Fibroblast of the conjunctiva (primary cell): ENCODE measurements at regions not wholly inside any gene's neighbourhood (a gene's known extent, or its start where the extent isn't known, plus 50 kb on each side); places are given as distances from the start of the nearest gene placed in this dataset.
A peak's percentile ranks its signal among the peaks of the same experiment; 100 is the strongest.
"Not testable (repeated sequence)": the region's sequence is repeated elsewhere in the genome, so short reads cannot be mapped to it uniquely, and the experiment has no call there.

Experiments used
- DNase-seq: peaks from one replicate; pipeline ENCODE4 v3.0.0-alpha.2; 2010; ENCODE audit warnings: low read depth

DNA sequence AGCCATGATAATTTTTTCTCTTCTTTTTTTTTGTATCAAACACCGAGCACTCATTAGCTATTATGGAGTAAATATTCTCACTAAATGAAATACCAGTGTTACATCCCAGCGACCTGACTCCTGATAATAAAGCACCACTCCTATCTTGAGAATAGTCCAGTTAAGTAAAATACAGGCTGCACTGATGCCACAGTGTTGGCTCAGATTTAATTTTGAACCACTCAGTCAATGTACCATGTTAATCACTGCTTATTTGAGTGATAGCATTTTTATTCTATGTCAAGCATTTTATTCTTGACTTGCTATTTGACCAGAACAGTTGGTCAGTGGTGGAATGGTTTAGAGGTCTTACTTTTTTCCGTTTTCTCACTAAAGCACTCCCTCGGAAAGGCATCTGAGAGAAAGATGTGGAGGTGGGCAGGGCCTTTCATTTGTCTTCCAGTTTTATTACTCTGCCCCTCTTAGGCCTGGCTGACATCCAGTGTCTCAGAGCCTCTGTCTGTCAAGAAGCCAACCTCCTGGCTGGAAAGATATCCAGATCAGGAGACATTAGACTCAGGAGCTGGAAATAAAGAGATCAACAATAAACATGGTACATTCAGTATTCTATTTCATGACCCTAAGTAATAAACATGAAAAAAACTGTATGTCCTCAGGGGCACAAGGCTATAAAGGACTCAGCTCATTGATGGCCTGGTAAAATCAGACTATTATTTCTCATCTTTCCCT, 457.8 kb downstream of the EPM2A start:
- DNase-seq, result no peak

DNA sequence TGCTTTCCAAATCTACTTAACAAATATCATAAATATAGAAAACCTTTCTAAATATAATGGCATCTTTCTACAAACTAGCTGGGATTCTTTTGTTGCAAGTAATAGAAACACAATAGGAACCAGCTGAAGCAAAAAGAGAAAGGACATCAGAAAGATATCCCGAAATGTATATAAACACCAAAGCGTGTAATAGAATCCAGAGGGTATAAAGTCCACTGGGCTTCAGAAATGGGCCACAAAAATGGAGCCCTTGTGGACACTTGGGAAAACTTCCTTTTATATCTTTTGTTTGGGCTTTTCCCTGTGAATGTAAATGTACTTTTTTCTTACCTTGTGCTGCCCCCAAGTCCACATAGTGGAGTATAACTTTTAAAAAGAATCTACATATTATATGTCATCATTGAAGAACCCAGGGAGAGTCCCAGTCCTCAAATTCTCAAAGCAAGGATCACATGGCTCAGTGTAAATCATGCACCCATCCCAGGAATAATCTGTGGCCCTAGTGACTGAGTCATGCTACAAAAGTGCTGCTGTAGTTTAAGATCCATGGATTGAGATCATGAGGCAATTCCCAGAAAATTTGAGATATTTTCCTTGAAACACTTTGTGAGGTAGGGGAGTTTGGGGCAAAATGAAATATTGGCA, 457.0 kb downstream of the EPM2A start:
- DNase-seq, result no peak

DNA sequence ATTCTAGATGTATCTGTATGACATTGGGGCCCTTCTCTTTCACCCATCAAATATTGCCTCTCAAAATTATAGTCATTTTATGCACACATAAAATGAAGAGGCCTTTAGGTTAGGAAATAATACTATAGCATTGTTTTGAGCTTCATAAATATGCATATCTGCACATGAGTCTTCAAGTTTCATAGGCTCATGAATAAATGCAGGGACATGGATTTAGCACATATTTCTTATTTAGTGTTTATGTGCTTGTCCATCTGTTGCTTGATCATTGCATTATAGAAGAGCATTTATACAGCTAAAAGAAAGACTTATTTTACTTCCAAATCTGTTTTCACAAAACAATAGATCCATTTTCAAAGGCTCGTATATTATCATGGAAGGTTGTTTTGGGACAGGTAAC, 455.8 kb downstream of the EPM2A start:
- no peak for DNase-seq

DNA sequence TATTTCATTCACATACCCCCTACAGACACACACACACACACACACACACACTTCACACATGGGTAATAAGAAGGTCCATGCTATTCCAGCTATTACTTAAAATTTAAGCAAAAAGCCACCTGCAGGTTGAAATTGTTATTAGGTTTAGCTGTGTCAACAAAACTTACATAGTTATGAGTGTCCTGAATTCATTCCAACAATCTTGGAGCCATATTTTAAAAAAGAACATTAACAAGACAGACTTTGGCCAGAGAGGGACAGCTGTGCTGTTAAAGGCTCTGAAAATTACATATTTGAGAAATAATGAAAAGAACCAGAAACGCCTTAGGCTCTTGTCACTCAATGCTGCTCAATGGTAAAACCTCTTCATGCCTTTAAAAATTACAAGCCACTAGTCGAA, 455.3 kb downstream of the EPM2A start:
- no peak for DNase-seq

DNA sequence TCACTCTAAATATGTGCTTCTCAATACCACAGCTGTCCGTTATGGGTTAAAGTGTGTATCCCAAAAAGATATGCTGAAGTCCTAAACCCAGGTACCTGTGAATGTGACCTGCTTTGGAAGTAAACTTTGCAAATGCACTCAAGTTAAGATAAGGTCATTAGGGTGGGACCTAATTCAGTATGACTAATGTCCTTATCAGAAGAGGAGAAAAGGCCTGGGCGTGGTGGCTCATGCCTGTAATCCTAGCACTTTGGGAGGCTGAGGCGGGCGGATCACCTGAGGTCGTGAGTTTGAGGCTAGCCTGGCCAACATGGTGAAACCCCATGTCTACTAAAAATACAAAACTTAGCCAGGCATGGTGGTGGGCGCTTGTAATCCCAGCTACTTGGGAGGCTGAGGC, 452.1 kb downstream of the EPM2A start:
- DNase-seq, result not testable (repeated sequence)

DNA sequence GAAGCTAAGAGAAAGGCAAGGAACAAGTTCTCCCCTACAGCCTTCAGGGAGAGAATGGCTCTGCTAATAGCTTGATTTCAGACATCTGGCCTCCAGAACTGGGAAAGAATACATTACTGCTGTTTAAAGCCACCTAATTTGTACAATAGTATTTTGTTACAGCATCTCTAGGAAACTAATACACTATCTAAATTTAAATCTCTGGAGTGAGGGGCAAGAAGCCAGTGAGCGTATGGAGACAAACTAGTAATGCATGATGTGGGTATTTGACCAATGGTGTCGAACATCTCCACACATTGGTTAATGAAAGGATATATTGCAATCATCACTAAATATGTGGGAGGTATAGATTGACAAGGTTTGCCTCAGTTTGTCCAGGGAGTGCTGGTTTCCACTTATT, 451.5 kb downstream of the EPM2A start:
- DNase-seq, result no peak

DNA sequence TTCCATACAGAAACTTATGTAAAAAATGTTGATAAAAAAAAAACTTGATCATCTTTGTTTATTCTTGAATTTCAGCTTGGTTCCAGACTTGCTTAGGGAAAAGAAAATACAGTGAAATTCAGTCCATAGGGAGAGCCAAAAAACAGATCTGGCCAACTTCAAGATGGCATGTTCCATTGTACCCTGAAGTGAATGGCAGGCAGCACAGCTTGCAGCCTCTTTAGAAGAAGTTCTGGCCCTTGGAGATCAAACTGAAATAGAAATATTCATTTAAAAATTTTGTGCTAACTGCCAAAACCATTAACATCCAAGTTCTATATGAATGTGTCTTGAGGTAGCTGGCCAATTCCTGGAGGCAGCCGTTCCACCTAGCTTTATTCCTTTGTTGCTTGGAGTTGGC, 448.4 kb downstream of the EPM2A start:
- DNase-seq, result no peak

DNA sequence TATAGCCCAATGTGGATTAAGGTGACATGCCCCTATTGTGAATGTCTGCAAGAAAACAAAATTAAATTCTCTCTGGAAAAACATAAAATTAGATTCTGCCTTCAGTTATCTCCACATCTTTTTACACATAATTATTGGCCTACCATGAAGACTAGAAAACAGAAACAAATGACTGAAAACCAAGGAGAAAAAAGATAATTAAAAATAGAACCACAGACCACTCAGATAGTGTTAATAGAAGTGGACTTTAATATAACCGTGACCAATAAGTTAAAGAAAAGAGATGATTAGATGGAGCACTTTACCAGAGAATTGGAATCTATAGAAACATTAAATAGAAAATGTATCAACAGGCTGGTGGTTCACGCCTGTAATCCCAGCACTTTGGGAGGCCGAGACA, 445.7 kb downstream of the EPM2A start:
- DNase-seq, result no peak

DNA sequence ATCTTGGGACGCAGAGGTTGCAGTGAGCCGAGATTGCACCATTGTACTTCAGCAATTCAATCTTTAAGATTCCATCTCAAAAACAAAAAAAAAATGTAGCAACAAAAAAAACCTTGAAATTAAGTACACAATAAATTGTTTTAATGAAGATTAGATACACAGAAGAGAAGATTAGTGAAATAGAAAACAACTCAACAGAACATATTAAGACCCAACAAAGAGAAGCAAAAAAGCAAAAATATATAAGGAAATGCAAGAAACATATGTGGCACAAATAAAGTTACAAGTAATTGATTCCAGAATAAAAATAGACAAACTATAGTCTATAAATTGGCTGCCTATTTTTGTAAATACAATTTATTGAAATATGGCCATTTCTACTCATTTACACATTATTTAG, 445.2 kb downstream of the EPM2A start:
- DNase-seq, result no peak

DNA sequence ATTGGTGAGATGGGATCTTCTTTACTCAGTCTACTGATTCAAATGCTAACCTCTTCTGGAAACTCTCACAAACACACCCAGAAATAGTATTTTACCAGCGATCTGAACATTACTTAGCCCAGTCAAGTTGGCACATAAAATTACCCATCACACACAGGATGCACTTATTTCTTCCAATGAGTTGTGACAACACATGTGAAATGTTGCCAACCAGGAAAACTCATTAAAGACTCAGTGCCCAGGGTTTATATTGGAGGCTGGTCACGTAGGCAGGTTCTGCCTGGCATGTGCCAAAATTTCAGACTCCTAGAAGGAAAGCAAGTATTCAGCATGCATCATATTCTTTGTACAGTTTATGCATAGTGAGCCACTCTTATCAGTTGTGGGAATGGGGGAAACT, 443.3 kb downstream of the EPM2A start:
- DNase-seq, result no peak

DNA sequence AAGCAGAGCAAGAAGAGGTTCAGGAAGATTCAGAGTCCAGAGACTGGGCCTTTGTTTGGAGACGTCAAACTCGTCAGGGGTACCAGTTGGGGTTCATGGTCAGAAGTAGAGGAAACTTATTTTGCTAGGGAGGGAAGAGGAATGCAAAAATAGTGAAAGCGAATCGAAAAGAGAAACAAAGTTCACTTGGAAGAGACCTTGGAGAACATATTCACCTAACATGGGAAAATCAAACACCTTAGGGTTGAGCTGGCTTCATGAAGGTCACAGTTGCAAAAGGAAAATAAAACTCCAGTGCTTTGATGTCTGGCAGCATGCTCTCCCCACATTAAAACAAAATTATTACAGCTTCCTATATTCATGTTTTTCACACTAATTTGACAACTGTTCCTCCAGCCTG, 440.4 kb downstream of the EPM2A start:
- no peak for DNase-seq

DNA sequence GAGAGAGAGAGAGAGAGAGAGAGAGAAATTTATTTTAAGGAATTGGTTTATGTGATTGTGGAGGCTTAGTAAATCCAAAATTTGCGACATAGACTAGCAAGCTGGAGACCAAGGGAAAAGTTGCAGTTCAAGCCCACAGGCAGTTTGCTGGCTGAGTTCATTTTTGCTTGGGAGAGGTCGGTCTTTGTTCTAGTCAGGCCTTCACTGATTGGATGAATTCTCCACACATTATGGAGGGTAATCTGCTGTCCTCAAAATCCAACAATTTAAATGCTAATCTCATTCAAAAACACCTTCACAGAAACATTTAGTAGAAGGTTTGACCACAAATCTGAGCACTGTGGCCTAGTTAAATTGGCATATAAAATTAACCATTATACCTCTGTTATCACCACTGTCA, 439.6 kb downstream of the EPM2A start:
- DNase-seq, result no peak

DNA sequence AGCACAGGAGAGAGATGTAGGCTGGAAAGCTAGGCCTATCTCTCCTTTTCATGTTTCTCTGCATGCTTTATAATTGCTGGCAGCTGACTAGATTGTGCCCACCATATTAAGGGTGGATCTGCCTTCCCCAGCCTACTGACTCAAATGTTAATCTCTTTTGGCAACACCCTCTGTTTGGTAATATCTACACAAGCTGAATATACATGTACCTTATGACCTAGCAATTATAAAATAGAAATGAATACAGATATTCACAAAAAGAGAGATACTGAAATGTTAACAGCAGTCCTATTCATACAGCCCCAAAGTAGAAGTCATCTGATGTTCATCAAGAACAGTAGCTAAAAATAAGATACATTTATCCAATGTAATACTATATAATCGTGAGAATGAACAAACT, 429.6 kb downstream of the EPM2A start:
- no peak for DNase-seq

DNA sequence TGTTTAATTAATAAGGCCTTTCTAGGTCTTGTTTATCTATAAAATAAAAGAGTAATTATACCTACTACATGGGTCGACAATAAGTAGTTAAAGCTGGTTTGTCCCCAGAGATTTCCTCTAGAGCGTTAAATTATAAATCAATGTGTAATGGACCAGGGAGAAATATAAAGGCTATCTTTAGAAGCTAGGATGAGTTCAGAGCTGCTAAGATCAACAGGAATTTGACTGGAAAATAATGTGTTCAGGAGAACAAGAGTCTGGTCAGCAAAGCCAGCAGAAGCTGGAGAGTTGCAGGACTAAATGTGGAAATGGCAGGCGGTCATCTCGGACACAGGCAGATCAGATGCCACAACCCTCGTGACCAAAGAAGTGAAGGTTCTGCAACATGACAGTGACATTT, 428.8 kb downstream of the EPM2A start:
- no peak for DNase-seq

DNA sequence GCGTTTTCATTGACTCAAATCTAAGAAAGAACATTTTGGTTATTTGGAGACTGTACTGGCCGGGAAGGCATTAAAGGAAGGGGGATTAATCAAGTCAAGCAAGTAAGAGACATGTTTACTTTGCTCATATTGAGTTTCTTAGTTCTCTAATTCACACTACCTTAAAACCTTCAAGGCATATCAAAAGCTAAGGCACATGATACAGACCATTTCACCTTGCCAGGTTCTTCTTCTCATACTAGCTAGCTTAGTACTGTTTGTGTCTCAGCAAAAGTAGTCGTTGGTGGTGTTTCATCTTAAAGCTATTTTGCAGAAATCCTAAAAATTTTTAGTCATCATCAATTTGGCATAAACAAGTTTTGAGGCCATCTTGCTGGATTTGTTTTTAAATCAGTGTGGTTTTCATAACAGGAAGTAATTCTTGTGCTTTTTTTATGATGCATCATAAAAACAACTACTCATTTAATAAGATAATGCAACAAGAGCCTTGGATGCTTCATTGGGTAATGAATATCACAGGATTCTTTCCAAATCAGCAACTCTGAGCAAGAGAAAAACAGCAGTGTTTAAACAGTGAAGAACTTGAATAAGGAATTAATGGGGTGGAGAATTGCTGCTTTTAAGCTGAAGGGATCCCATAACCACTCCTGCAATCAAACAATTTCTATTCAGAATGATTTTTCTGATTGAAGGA, 425.3 kb downstream of the EPM2A start:
- DNase-seq, result peak; percentile 16

DNA sequence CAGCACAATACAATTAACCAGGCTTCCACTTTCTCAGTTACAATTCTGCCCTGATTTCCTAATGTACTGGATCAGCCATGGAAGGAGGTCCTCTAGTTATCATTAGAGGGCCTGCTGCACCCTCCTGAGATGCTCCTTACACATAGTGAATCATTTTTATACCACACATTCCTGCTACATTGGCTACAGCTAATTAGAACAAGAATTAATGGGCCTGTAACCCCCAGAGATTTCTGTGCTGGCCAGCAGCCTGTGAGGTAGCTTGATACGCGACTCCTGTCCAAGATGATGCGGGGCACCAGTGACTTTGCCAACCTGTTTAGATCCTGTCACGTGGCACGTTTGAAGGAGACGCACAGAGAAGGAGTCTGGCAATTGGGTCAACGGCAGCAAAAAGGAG, 422.8 kb downstream of the EPM2A start:
- DNase-seq, result no peak

DNA sequence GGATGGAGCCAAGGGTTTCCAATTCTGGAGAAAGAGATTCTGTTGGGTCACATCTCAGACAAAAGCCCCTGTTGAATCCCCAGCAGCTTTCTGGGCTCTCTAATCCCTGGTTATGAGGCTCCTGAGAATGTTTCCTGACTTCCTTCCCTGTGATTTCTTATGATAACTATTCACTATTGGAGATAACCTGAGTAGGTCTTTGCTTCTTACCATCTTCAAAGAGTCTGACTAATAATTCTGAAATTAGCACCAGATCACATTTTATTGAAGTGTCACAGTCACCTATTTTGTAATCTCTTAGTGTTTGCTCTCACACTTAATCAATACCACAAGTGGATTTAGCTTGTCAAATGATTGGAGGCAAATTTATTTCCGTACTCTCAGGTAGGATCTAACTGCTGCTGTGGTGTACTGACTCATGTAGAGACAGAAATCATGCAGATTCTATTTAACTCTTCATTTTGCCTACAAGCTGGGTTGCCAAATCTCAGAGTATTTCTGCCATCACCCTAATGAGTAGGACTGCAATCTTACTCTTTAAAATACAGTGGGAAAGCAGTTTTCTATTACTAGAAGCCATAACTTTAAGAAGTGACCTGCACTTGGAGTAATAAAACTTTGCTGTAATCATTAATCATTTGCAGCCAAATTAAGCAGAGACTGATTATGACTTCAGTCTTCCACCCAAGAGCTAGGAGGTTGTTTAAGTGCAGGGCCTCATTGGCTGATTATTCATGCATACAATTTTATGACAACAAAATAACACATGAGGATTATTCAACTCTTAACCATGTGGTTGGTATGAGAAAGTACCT, 422.1 kb downstream of the EPM2A start:
- DNase-seq, result no peak

DNA sequence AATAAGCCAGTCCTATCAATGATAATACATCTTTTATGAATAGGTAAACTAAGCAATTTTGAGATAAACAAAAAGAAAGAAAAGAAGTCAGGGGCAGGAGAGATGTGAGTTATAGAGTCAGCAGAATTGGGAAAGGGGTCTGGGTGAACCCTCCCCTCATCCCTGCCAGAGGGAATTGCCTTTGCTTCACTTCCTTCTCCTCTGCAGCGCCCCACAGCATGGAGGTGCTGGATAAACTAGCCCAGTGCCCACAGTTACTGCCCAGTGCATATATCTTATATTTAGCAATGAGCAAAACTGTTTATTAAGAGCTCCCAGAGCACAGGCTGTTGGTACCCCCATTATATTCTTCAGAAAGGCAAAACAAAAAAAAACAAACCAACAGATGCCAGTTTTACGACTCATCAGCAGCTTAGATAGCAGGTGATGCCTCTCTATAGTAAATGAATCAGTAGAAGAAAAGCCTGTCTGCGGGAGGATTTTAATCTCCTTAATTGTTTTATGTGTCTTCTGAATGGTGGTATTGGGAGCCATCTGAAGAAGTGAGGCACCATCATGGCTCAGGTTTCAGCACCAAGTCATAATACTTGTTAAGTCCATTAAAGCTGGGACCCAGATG, 419.2 kb downstream of the EPM2A start:
- no peak for DNase-seq

DNA sequence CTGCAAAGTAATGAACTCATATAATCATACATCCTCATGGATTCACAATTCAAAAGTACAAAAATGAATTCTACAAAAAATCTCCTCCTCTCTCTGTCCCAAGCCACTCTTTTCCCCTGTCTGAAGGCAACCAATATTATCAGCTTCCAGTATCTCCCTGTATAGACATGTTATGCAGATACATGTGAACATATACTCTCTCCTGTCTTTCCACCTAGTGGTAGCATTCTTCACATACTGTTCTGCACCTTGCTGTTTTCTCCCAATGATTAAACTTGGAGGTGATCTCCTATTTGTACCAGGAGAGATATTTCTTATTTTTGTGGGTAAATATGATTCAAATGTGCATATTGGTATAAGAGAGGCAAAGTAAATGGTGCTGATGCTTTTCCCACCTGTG, 416.4 kb downstream of the EPM2A start:
- no peak for DNase-seq

DNA sequence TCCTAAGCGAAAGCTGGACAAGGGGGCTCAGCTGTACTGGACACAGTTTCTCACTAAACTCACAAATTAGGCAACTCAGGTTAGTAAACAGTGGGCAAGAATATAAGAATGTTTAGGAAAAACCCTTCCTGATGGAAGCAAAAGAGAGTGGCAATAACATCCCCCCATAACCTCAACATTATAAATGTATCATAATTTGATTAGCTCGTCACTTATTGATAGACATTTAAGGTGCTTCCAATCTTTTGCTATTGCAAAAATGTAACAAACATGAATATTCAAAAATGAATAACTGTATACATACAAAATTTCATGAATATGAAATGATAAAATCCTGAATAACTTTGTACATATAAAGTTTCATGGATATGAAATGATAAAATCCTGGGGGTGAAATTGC, 415.7 kb downstream of the EPM2A start:
- no peak for DNase-seq

DNA sequence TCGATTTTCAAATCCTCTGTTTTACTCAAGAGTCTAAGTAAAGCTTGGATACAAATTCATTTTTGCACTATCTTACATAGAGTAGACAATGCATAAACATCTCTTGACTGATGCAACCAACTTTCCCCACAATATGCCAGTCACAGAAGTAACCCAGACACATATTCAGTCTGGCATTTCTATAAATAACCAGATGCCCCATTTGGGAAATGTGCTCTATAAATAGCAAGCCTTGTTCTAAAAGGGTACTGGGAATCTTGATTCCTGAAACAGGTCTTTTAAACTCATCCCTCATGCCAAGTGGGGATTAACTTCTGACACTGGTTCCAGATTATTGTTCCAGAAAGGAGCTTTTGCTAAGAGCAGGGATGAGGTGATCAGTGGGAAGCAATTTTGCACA, 411.7 kb downstream of the EPM2A start:
- no peak for DNase-seq

DNA sequence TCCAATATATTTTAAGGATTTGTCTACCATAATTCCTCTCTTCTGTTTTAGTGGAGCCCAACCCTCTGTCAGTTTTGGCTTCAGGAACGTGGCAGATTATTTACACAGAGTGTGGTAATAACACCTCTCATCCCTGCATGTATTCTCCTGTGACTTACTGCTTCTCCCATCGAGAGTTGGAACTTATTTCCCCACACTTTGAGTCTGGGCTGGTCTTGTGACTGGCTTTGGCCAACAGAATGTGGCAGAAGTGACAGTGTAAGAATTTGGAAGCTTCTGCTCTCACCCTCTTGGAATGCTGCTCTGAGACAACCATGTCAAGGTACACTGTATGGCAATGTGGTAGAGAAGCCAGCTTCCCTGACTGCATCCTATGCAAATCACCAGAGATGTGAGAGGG, 407.7 kb downstream of the EPM2A start:
- no peak for DNase-seq
